GM23248 (cell line): ENCODE measurements at regions not wholly inside any gene's neighbourhood (a gene's known extent, or its start where the extent isn't known, plus 50 kb on each side); places are given as distances from the start of the nearest gene placed in this dataset.
"Not testable (repeated sequence)": the region's sequence is repeated elsewhere in the genome, so short reads cannot be mapped to it uniquely, and the experiment has no call there.

Experiments
- DNase-seq: peaks from one replicate; pipeline ENCODE4 v3.0.0-alpha.2; 2015
- H2AFZ ChIP-seq: fragments of 200-600 bp; sonication (generic); 2 replicates; pipeline ENCODE4 v1.6.1; 2016; ENCODE audit warnings: antibody characterized with exemption
- H3F3A ChIP-seq: fragments of 200-600 bp; sonication (generic); 2 replicates; pipeline ENCODE4 v1.6.1; 2016; ENCODE audit warnings: mild to moderate bottlenecking, antibody characterized with exemption, mixed run types; ENCODE audit not compliant: insufficient read depth
- H3K27ac ChIP-seq: fragments of 200-600 bp; sonication (generic); 2 replicates; pipeline ENCODE4 v1.5.1; 2016; ENCODE audit warnings: mild to moderate bottlenecking
- H3K27me3 ChIP-seq: fragments of 200-600 bp; sonication (generic); replicated peaks from 2 replicates; pipeline ENCODE4 v1.6.1; 2016; ENCODE audit warnings: mild to moderate bottlenecking; ENCODE audit not compliant: insufficient read depth
- H3K36me3 ChIP-seq: fragments of 200-600 bp; sonication (generic); 2 replicates; pipeline ENCODE4 v1.6.1; 2016; ENCODE audit warnings: low read depth, mild to moderate bottlenecking
- H3K4me1 ChIP-seq: fragments of 200-600 bp; sonication (generic); 2 replicates; pipeline ENCODE4 v1.6.1; 2016; ENCODE audit warnings: mild to moderate bottlenecking; ENCODE audit not compliant: insufficient read depth
- H3K4me2 ChIP-seq: fragments of 200-600 bp; sonication (generic); one replicate; pipeline ENCODE4 v1.6.1; 2016; ENCODE audit warnings: mild to moderate bottlenecking; ENCODE audit not compliant: unreplicated experiment
- H3K4me3 ChIP-seq: fragments of 200-600 bp; sonication (generic); 2 replicates; pipeline ENCODE4 v1.5.1; 2016; ENCODE audit warnings: mild to moderate bottlenecking
- H3K79me2 ChIP-seq: fragments of 200-600 bp; sonication (generic); 2 replicates; pipeline ENCODE4 v1.6.1; 2016; ENCODE audit warnings: mild to moderate bottlenecking; ENCODE audit not compliant: insufficient read depth
- H3K9ac ChIP-seq: fragments of 200-600 bp; sonication (generic); 2 replicates; pipeline ENCODE4 v1.6.1; 2016; ENCODE audit warnings: mild to moderate bottlenecking
- H3K9me2 ChIP-seq: fragments of 200-600 bp; sonication (generic); 2 replicates; pipeline ENCODE4 v1.6.1; 2016; ENCODE audit warnings: mixed run types, mild to moderate bottlenecking, moderate library complexity; ENCODE audit not compliant: insufficient read depth
- H3K9me3 ChIP-seq: fragments of 200-600 bp; sonication (generic); one replicate; pipeline ENCODE4 v1.6.1; 2017; ENCODE audit warnings: low read depth
- H4K20me1 ChIP-seq: fragments of 200-600 bp; sonication (generic); 2 replicates; pipeline ENCODE4 v1.6.0; 2016; ENCODE audit not compliant: insufficient read depth
- EZH2 ChIP-seq: fragments of 200-600 bp; sonication (generic); IDR thresholded peaks from 2 replicates; pipeline ENCODE4 v1.6.1; 2018; ENCODE audit warnings: antibody characterized with exemption, mild to moderate bottlenecking; ENCODE audit not compliant: insufficient read depth, poor library complexity, severe bottlenecking
- EZH2phosphoT487 ChIP-seq: fragments of 200-600 bp; sonication (generic); IDR thresholded peaks from 2 replicates; pipeline ENCODE4 v1.6.1; 2018; ENCODE audit warnings: antibody characterized with exemption, moderate library complexity, mild to moderate bottlenecking, low read depth; ENCODE audit not compliant: insufficient read depth
- WGBS, 2 experiments: methylation state at CpG; one replicate each; pipeline ENCODE4 v1.1.6; 2015 to 2017; ENCODE audit warnings: low lambda C conversion rate in 2 of 2, low coverage in 1 of 2; ENCODE audit errors: missing lambda C conversion rate in 2 of 2; 5-methylcytosine and 5-hydroxymethylcytosine counted together
- in situ Hi-C: fragments of 300-500 bp; cut with MboI; formaldehyde crosslinking; loops from 2 replicates; pipeline ENCODE4 v1.15.0; 2020

DNA sequence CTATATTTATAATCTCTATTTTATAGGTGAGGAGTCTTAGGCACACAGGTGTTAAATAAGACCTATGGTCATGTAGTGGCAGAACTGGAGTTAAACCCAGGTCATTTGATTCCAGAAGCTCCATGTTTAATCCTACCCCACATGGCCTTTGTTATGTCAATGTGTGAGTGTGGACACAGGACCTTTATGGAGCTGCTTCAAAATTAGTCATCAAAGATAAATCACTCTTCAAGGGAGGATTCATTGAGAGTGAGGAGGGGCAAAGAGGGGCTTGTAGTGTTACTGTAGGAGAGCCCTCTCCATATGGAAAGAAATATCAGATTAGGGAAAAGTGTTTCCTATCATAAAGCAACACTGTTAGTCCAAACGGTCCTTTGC is 74.6 kb upstream of the ARRDC3 start:
- no peak overlapping the region for H3K4me3 ChIP-seq
- no peak overlapping the region for H2AFZ ChIP-seq
- no peaks in the 10 kb centered on the region for H3F3A ChIP-seq
- H3K27ac ChIP-seq, result no peak overlapping the region
- H3K36me3 ChIP-seq, result no peaks in the 10 kb centered on the region
- no peaks in the 10 kb centered on the region for H3K79me2 ChIP-seq
- TF ChIP-seq EZH2phosphoT487 (no peak), EZH2 (no peak)
- no peaks in the 10 kb centered on the region for H3K27me3 ChIP-seq
- H3K4me1 ChIP-seq, result no peaks in the 10 kb centered on the region
- no peak for DNase-seq
- H3K9ac ChIP-seq, result no peak overlapping the region
- 91 to 100% methylated on average over 1 of the region's 1 CpG for WGBS, 2 experiments
- no peaks in the 10 kb centered on the region for H3K9me3 ChIP-seq
- no peaks in the 10 kb centered on the region for H3K9me2 ChIP-seq
- H4K20me1 ChIP-seq, result no peaks in the 10 kb centered on the region
- no peak overlapping the region for H3K4me2 ChIP-seq
- in situ Hi-C loops, result no loop called here

DNA sequence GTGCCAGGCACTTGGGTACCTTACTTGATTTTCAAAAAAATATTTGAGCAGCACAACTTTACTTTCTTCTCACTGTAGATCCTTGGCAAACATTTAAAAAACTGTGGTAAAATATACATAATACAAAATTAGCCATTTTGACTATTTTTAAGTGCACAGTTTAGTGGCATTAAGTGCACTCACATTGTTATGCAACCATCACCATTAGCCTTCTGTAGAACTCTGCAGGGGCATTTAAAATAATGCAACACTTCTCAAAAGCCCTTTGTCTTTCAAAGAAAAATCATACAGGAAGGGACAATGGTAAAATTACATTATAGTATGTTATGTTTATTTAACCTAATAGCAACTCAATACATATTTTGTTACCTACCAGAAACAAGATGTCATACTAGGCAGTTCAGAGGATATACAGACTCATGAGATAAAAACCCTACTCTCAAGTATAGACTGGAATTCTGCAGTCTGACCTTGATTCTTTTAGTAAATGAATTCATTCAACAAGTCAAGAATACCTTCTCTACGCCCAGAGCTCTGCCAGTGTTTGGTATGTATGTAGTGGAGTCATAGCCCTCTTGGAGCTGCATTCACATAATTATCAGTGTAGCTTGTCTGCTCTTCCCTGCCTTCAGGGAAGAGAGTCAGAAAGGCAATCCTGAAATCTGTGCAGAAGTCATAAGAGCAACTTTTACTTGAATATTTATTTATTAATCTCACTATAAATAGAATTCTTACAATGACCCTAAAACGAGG is 74.0 kb upstream of the ARRDC3 start:
- in situ Hi-C loops, result no loop called here
- no peaks in the 10 kb centered on the region for H3K79me2 ChIP-seq
- 50 to 63% methylated on average over 2 of the region's 2 CpGs for WGBS, 2 experiments
- no peaks in the 10 kb centered on the region for H3K9me3 ChIP-seq
- H3K9ac ChIP-seq, result no peak overlapping the region
- no peak overlapping the region for H3K4me2 ChIP-seq
- no peaks in the 10 kb centered on the region for H3K4me1 ChIP-seq
- H3K27ac ChIP-seq, result no peak overlapping the region
- no peaks in the 10 kb centered on the region for H3K27me3 ChIP-seq
- no peak overlapping the region for H2AFZ ChIP-seq
- no peaks in the 10 kb centered on the region for H3K36me3 ChIP-seq
- H3F3A ChIP-seq, result no peaks in the 10 kb centered on the region
- TF ChIP-seq EZH2, result no peak
- TF ChIP-seq EZH2phosphoT487, result no peak
- DNase-seq, result no peak
- H3K4me3 ChIP-seq, result no peak overlapping the region
- H3K9me2 ChIP-seq, result no peaks in the 10 kb centered on the region
- H4K20me1 ChIP-seq, result no peaks in the 10 kb centered on the region

DNA sequence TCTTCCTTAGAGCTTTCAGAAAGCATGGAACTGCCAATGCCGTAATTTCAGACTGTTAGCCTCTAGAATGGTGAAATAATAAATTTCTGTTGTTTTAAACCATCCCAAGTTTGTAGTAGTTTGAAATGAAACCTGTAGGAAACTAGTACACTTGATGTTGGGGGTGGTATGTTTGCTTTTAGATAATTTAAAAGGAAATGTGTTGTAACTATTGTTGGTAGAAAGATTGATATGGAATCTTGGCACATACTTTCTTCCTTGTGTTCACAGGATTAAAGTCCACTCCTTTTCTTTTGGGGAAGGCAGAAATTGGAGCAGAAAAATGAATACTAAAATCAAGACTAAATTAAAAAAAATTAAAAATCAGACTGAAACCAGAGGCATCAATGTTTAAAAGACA is 66.0 kb upstream of the ARRDC3 start:
- H3K4me2 ChIP-seq, result no peak overlapping the region
- H3K4me3 ChIP-seq, result no peak overlapping the region
- H3K9ac ChIP-seq, result no peak overlapping the region
- no peak overlapping the region for H3K27ac ChIP-seq
- H3K9me2 ChIP-seq, result no peaks in the 10 kb centered on the region
- H3K79me2 ChIP-seq, result no peaks in the 10 kb centered on the region
- no peaks in the 10 kb centered on the region for H4K20me1 ChIP-seq
- TF ChIP-seq EZH2, result no peak
- TF ChIP-seq EZH2phosphoT487, result no peak
- no peaks in the 10 kb centered on the region for H3K27me3 ChIP-seq
- H3F3A ChIP-seq, result no peaks in the 10 kb centered on the region
- in situ Hi-C loops, result no loop called here
- H3K4me1 ChIP-seq, result no peaks in the 10 kb centered on the region
- 53 to 70% methylated on average over 1 of the region's 1 CpG for WGBS, 2 experiments
- H3K9me3 ChIP-seq, result no peaks in the 10 kb centered on the region
- H2AFZ ChIP-seq, result no peak overlapping the region
- no peak for DNase-seq
- no peaks in the 10 kb centered on the region for H3K36me3 ChIP-seq

DNA sequence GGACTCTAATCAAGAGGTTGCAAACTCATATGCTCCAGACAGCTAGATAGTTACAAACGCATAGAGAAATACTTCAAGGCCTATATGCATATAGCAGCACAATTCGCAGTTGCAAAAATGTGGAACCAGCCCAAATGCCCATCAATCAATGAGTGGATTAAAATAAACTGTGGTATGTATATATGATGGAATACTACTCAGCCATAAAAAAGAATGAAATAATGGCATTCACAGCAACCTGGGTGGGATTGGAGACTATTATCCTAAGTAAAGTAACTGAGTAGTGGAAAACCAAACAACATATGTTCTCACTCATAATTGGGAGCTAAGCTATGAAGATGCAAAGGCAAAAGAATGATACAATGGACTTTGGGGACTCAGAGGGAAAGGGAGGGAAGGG is 65.0 kb upstream of the ARRDC3 start:
- H3F3A ChIP-seq, H3K4me1 ChIP-seq, H3K27ac ChIP-seq, H3K9me3 ChIP-seq, in situ Hi-C loops, H3K9me2 ChIP-seq, H3K79me2 ChIP-seq, DNase-seq, H3K4me3 ChIP-seq, H3K36me3 ChIP-seq, H3K4me2 ChIP-seq, H4K20me1 ChIP-seq, H2AFZ ChIP-seq, H3K9ac ChIP-seq, H3K27me3 ChIP-seq: not testable (repeated sequence)
- WGBS, 2 experiments, result 80 to 85% methylated on average over 2 of the region's 2 CpGs

DNA sequence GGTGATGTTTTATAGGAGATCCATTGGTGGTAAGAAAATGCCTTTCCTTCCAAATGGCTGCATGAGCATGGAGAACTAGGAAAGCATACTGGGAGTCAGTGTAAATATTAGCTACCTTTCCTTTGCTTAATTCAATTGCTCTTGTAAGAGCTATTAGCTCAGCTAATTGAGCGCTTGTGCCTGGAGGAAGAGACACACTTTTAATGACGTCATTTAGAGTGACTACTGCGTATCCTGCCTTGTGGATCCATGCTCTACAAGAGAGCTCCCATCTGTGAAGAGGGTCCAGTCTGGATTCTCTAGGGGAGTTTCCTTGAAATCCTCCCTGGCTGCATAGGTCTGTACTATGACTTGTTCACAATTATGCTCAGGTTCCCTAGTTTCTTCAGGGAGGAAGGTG is 63.8 kb upstream of the ARRDC3 start:
- H3K4me1 ChIP-seq, result peaks cover 16% of the 10 kb centered on the region
- H3K27me3 ChIP-seq, H3K4me3 ChIP-seq, H3K9me2 ChIP-seq, H3K9ac ChIP-seq, H3K9me3 ChIP-seq, H4K20me1 ChIP-seq, H3K36me3 ChIP-seq, in situ Hi-C loops, DNase-seq, H3K27ac ChIP-seq, H2AFZ ChIP-seq, H3K4me2 ChIP-seq, H3K79me2 ChIP-seq, H3F3A ChIP-seq: not testable (repeated sequence)
- WGBS, 2 experiments, result 80 to 83% methylated on average over 3 of the region's 3 CpGs
